WERI-Rb-1 (cell line): ENCODE measurements at regions not wholly inside any gene's neighbourhood (a gene's known extent, or its start where the extent isn't known, plus 50 kb on each side); places are given as distances from the start of the nearest gene placed in this dataset.

Source experiments
- DNase-seq: peaks from one replicate; pipeline ENCODE4 v3.0.0-alpha.2; 2020
- H3K27ac ChIP-seq: fragments of 250-450 bp; sonication (Bioruptor Pico); 2 replicates; pipeline ENCODE4 v1.5.1; 2020; ENCODE audit warnings: mild to moderate bottlenecking, moderate library complexity
- H3K27me3 ChIP-seq: fragments of 250-450 bp; sonication (Bioruptor Pico); 2 replicates; pipeline ENCODE4 v1.5.1; 2021; ENCODE audit warnings: mild to moderate bottlenecking, low read depth, moderate library complexity; ENCODE audit not compliant: insufficient read depth, severe bottlenecking
- H3K36me3 ChIP-seq: fragments of 250-450 bp; sonication (Bioruptor Pico); 2 replicates; pipeline ENCODE4 v1.5.1; 2020; ENCODE audit warnings: mild to moderate bottlenecking, moderate library complexity
- H3K4me3 ChIP-seq: 2 replicates; pipeline ENCODE4 v1.5.1; 2011; ENCODE audit warnings: low read depth, mild to moderate bottlenecking, control low read depth, low read length
- H3K9me3 ChIP-seq: fragments of 250-450 bp; sonication (Bioruptor Pico); 2 replicates; pipeline ENCODE4 v1.5.1; 2021; ENCODE audit warnings: mild to moderate bottlenecking, moderate library complexity; ENCODE audit not compliant: severe bottlenecking
- TF ChIP-seq, protein P1 (sequence below): IDR thresholded peaks from 2 replicates; pipeline ENCODE4 v1.5.1; 2011; ENCODE audit warnings: low read depth, mild to moderate bottlenecking, control low read depth, inconsistent platforms, low read length

GRCh38 chr6:146916435-146917025 lies 287.7 kb upstream of the STXBP5 start:
- TF ChIP-seq, protein P1, sequence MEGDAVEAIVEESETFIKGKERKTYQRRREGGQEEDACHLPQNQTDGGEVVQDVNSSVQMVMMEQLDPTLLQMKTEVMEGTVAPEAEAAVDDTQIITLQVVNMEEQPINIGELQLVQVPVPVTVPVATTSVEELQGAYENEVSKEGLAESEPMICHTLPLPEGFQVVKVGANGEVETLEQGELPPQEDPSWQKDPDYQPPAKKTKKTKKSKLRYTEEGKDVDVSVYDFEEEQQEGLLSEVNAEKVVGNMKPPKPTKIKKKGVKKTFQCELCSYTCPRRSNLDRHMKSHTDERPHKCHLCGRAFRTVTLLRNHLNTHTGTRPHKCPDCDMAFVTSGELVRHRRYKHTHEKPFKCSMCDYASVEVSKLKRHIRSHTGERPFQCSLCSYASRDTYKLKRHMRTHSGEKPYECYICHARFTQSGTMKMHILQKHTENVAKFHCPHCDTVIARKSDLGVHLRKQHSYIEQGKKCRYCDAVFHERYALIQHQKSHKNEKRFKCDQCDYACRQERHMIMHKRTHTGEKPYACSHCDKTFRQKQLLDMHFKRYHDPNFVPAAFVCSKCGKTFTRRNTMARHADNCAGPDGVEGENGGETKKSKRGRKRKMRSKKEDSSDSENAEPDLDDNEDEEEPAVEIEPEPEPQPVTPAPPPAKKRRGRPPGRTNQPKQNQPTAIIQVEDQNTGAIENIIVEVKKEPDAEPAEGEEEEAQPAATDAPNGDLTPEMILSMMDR, result no peak
- H3K36me3 ChIP-seq, result no peaks in the 10 kb centered on the region
- no peak for DNase-seq
- no peak overlapping the region for H3K27ac ChIP-seq
- no peaks in the 10 kb centered on the region for H3K9me3 ChIP-seq
- no peak overlapping the region for H3K4me3 ChIP-seq
- no peaks in the 10 kb centered on the region for H3K27me3 ChIP-seq

DNA sequence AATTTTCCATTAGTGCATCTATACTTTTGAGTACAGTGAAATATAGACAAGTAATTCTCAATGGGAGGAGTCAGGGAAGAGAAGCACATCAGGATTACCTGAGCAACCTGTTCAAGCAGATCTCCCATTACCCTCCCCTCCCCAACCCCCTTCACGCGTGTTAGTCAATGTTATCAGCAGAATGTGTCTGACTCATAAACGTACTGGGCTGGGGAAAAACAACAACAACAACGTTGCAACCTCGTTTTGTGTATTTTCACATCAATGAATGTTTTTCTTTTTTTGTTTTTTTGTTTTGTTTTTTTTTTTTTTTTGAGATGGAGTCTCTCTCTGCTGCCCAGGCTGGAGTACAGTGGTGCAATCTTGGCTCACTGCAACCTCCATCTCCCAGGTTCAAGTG lies 287.0 kb upstream of the STXBP5 start:
- Histone ChIP-seq H3K27ac (no peak overlapping the region), H3K4me3 (no peak overlapping the region), H3K27me3 (no peaks in the 10 kb centered on the region), H3K9me3 (no peaks in the 10 kb centered on the region), H3K36me3 (no peaks in the 10 kb centered on the region)
- TF ChIP-seq, protein P1, result no peak
- no peak for DNase-seq

DNA sequence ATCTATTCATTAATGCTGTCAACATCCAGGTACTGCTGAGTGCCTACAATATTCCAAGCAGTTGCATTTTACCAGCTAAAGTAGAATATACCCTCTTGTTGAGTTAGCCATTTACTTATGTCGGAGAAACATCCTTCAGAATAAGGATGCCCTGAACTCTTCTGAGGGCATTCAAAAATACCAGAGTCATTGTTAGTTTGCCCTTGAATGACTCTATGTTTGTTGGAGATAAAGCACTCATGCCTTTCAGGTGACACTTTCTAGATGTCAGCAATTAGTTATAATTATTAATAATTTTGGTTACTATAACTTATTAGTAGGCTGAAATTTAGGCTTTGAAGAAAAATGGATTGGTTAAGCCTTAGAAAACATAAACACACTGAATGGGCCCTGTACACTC lies 286.2 kb upstream of the STXBP5 start:
- TF ChIP-seq, protein P1, result no peak
- no peak overlapping the region for H3K27ac ChIP-seq
- no peaks in the 10 kb centered on the region for H3K36me3 ChIP-seq
- H3K9me3 ChIP-seq, result no peaks in the 10 kb centered on the region
- H3K27me3 ChIP-seq, result no peaks in the 10 kb centered on the region
- DNase-seq, result no peak
- H3K4me3 ChIP-seq, result no peak overlapping the region

GRCh38 chr6:146919017-146919416 lies 285.2 kb upstream of the STXBP5 start:
- no peak overlapping the region for H3K4me3 ChIP-seq
- H3K9me3 ChIP-seq, result no peaks in the 10 kb centered on the region
- TF ChIP-seq, protein P1, result no peak
- no peaks in the 10 kb centered on the region for H3K36me3 ChIP-seq
- DNase-seq, result no peak
- no peak overlapping the region for H3K27ac ChIP-seq
- H3K27me3 ChIP-seq, result no peaks in the 10 kb centered on the region

GRCh38 chr6:146923205-146923833 lies 280.9 kb upstream of the STXBP5 start:
- Histone ChIP-seq H3K27me3 (no peaks in the 10 kb centered on the region), H3K4me3 (no peak overlapping the region), H3K27ac (no peak overlapping the region), H3K9me3 (no peaks in the 10 kb centered on the region), H3K36me3 (no peaks in the 10 kb centered on the region)
- TF ChIP-seq, protein P1, result no peak
- no peak for DNase-seq

DNA sequence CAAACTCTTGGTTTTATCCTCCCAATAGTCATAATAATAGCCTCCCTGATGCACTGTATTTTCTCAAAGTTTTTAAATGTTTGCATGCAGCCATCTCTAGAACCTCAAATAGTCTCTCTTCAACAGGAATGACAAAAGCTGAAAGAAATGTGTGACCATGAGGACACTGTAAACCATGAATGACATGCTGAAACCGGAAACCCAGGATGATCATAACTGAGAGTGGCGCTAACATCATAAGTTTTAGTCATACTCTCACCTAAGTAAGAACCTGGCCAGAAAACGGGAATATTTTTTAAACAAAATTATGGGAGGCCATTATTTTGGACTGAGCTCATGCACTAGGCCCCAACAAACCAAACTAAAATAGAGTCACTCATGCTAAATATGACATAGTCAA lies 278.4 kb upstream of the STXBP5 start:
- no peak overlapping the region for H3K27ac ChIP-seq
- H3K36me3 ChIP-seq, result no peaks in the 10 kb centered on the region
- DNase-seq, result no peak
- no peak overlapping the region for H3K4me3 ChIP-seq
- no peaks in the 10 kb centered on the region for H3K9me3 ChIP-seq
- H3K27me3 ChIP-seq, result no peaks in the 10 kb centered on the region
- TF ChIP-seq, protein P1, result no peak
